ENCODE measurements at regions not wholly inside any gene's neighbourhood (a gene's known extent, or its start where the extent isn't known, plus 50 kb on each side); places are given as distances from the start of the nearest gene placed in this dataset.
"Not testable (repeated sequence)": the region's sequence is repeated elsewhere in the genome, so short reads cannot be mapped to it uniquely, and the experiment has no call there.

DNA sequence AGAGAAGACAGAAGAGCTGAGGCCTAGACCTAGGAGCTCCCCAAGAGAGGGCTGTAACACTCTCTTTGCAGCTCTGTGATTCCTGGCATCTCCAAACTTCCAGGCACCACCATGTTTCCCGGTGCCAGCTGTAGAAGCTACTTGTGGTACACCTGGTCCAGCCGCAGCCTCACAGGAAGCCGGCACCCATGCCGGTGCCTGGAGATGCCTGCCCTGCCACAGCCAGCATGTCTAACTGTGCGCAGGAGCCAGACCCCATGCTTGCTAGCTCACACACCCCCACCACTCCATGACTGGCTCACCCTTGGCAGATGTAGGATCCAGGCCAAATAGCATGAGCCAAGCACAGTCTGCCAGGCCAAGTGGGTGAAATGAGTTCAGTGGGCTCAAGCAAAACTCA lies 211.7 kb upstream of the GNAI1 start:
- Histone ChIP-seq H3K4me1 (ENCODE audit: insufficient read depth, low read length) (peaks cover 8% of the 10 kb centered on the region), H3K9me3 (ENCODE audit: low read depth, low read length) (peaks cover 2% of the 10 kb centered on the region), H4K20me1 (ENCODE audit: insufficient read depth, low read length) (no peaks in the 10 kb centered on the region), H3K27ac (ENCODE audit: low read depth, low read length) (no peak overlapping the region), H2AFZ (ENCODE audit: low read length) (no peak overlapping the region), H3K79me2 (ENCODE audit: insufficient read depth, low read length) (no peaks in the 10 kb centered on the region), H3K27me3 (ENCODE audit: insufficient read depth, low read length) (no peaks in the 10 kb centered on the region), H3K36me3 (ENCODE audit: insufficient read depth, low read length) (no peaks in the 10 kb centered on the region), H3K4me2 (ENCODE audit: insufficient read depth, low read length) (no peak overlapping the region), H3K4me3 (ENCODE audit: insufficient read depth, low read length) (no peak overlapping the region)
- DNase-seq (ENCODE audit: insufficient read length, low spot score, missing footprints) = peak; percentile 29
- TF ChIP-seq, protein P1, sequence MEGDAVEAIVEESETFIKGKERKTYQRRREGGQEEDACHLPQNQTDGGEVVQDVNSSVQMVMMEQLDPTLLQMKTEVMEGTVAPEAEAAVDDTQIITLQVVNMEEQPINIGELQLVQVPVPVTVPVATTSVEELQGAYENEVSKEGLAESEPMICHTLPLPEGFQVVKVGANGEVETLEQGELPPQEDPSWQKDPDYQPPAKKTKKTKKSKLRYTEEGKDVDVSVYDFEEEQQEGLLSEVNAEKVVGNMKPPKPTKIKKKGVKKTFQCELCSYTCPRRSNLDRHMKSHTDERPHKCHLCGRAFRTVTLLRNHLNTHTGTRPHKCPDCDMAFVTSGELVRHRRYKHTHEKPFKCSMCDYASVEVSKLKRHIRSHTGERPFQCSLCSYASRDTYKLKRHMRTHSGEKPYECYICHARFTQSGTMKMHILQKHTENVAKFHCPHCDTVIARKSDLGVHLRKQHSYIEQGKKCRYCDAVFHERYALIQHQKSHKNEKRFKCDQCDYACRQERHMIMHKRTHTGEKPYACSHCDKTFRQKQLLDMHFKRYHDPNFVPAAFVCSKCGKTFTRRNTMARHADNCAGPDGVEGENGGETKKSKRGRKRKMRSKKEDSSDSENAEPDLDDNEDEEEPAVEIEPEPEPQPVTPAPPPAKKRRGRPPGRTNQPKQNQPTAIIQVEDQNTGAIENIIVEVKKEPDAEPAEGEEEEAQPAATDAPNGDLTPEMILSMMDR (IDR thresholded peaks at IDR 0.05; ENCODE audit: extremely low read depth, low read depth, low read length) = no peak

DNA sequence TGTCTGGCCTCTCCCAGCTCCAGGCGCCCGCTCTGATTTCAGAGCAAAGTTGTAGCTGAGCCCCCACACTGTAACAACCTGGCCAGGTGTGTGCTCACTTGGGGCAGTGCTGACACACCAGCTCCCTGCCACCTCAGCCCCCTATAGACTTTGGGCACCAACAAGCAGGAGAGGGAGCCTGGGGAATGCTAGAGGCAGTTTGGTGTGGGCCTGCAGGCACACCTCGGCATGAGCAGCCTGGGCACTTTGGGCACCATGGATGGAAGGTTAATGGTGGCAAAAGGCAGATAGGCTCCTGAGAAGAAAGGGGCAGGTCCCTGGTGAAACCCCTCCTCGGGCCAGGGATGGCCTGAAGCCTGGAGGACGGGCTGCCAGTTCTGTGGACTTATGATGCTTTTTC lies 212.7 kb upstream of the GNAI1 start:
- Histone ChIP-seq H3K4me3 (ENCODE audit: insufficient read depth, low read length) (no peak overlapping the region), H3K4me2 (ENCODE audit: insufficient read depth, low read length) (no peak overlapping the region), H3K4me1 (ENCODE audit: insufficient read depth, low read length) (peaks cover 8% of the 10 kb centered on the region), H3K27ac (ENCODE audit: low read depth, low read length) (no peak overlapping the region), H3K27me3 (ENCODE audit: insufficient read depth, low read length) (no peaks in the 10 kb centered on the region), H3K9me3 (ENCODE audit: low read depth, low read length) (peaks cover 2% of the 10 kb centered on the region), H4K20me1 (ENCODE audit: insufficient read depth, low read length) (no peaks in the 10 kb centered on the region), H3K79me2 (ENCODE audit: insufficient read depth, low read length) (no peaks in the 10 kb centered on the region), H3K36me3 (ENCODE audit: insufficient read depth, low read length) (no peaks in the 10 kb centered on the region), H2AFZ (ENCODE audit: low read length) (no peak overlapping the region)
- DNase-seq (ENCODE audit: insufficient read length, low spot score, missing footprints) = no peak
- TF ChIP-seq, protein P1 (IDR thresholded peaks at IDR 0.05; ENCODE audit: extremely low read depth, low read depth, low read length) = no peak

DNA sequence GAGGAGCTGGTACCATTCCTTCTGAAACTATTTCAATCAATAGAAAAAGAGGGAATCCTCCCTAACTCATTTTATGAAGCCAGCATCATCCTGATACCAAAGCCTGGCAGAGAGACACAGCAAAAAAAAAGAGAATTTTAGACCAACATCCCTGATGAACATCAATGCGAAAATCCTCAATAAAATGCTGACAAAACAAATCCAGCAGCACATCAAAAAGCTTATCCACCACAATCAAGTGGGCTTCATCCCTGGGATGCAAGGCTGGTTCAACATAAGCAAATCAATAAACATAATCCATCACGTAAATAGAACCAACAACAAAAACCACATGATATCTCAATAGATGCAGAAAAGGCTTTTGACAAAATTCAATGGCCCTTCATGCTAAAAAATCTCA lies 216.0 kb upstream of the GNAI1 start:
- H3K4me2 ChIP-seq (ENCODE audit: insufficient read depth, low read length); H3K4me3 ChIP-seq (ENCODE audit: insufficient read depth, low read length); H3K36me3 ChIP-seq (ENCODE audit: insufficient read depth, low read length); DNase-seq (ENCODE audit: insufficient read length, low spot score, missing footprints); H3K27me3 ChIP-seq (ENCODE audit: insufficient read depth, low read length); H3K27ac ChIP-seq (ENCODE audit: low read depth, low read length); H3K79me2 ChIP-seq (ENCODE audit: insufficient read depth, low read length); H4K20me1 ChIP-seq (ENCODE audit: insufficient read depth, low read length); H2AFZ ChIP-seq (ENCODE audit: low read length); H3K9me3 ChIP-seq (ENCODE audit: low read depth, low read length); H3K4me1 ChIP-seq (ENCODE audit: insufficient read depth, low read length): not testable (repeated sequence)

DNA sequence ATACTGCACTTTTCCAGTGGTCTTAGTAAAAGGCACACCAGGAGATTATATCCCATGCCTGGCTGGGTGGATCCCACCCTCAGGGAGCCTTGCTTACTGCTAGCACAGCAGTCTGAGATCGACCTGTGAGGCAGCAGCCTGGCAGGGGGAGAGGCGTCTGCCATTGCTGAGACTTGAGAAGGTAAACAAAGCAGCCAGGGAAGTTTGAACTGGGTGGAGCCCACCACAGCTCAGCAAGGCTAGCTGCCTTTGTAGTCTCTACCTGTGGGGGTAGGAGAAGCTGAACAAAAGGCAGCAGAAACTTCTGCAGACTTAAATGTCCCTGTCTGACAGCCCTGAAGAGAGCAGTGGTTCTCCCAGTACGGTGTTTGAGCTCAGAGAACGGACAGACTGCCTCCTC lies 219.3 kb upstream of the GNAI1 start:
- not testable (repeated sequence) for H3K36me3 ChIP-seq (ENCODE audit: insufficient read depth, low read length); H3K27ac ChIP-seq (ENCODE audit: low read depth, low read length); H4K20me1 ChIP-seq (ENCODE audit: insufficient read depth, low read length); DNase-seq (ENCODE audit: insufficient read length, low spot score, missing footprints); H3K27me3 ChIP-seq (ENCODE audit: insufficient read depth, low read length); H3K4me2 ChIP-seq (ENCODE audit: insufficient read depth, low read length); H2AFZ ChIP-seq (ENCODE audit: low read length); H3K79me2 ChIP-seq (ENCODE audit: insufficient read depth, low read length); H3K4me3 ChIP-seq (ENCODE audit: insufficient read depth, low read length); H3K4me1 ChIP-seq (ENCODE audit: insufficient read depth, low read length); H3K9me3 ChIP-seq (ENCODE audit: low read depth, low read length)

DNA sequence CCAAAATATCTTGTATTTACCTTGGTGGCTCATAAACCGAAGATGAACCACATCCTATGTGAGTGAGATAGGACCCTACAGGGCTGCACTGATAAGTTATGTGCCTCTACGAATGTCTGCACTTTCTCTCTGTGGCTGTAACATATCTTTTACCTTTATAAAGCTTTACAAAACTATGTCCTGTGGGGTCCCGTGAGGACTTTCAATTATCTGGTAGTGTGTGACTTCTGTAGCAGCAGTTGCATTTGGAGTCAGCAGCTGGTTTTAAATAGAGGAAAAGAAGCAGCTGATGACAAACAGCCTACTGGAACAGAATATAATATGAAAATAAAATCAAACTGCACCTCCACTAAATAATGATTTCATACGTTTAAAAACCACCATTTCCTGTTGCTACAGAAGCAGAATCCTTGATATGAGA lies 222.4 kb upstream of the GNAI1 start:
- TF ChIP-seq, protein P1 (IDR thresholded peaks at IDR 0.05; ENCODE audit: extremely low read depth, low read depth, low read length) = no peak
- no peaks in the 10 kb centered on the region for H3K27me3 ChIP-seq (ENCODE audit: insufficient read depth, low read length)
- no peaks in the 10 kb centered on the region for H3K9me3 ChIP-seq (ENCODE audit: low read depth, low read length)
- H3K4me1 ChIP-seq (ENCODE audit: insufficient read depth, low read length) = no peaks in the 10 kb centered on the region
- H3K4me2 ChIP-seq (ENCODE audit: insufficient read depth, low read length) = no peak overlapping the region
- no peak overlapping the region for H3K27ac ChIP-seq (ENCODE audit: low read depth, low read length)
- H3K36me3 ChIP-seq (ENCODE audit: insufficient read depth, low read length) = no peaks in the 10 kb centered on the region
- no peak overlapping the region for H2AFZ ChIP-seq (ENCODE audit: low read length)
- H4K20me1 ChIP-seq (ENCODE audit: insufficient read depth, low read length) = no peaks in the 10 kb centered on the region
- DNase-seq (ENCODE audit: insufficient read length, low spot score, missing footprints) = peak; percentile 21
- no peak overlapping the region for H3K4me3 ChIP-seq (ENCODE audit: insufficient read depth, low read length)
- no peaks in the 10 kb centered on the region for H3K79me2 ChIP-seq (ENCODE audit: insufficient read depth, low read length)
